ENCODE measurements at regions not wholly inside any gene's neighbourhood (a gene's known extent, or its start where the extent isn't known, plus 50 kb on each side); places are given as distances from the start of the nearest gene placed in this dataset.
"Not testable (repeated sequence)": the region's sequence is repeated elsewhere in the genome, so short reads cannot be mapped to it uniquely, and the experiment has no call there.

- DNase-seq = not testable (repeated sequence)
Observed at GRCh38 chr6:71360556-71361335, 72.1 kb downstream of the OGFRL1 start.

DNA sequence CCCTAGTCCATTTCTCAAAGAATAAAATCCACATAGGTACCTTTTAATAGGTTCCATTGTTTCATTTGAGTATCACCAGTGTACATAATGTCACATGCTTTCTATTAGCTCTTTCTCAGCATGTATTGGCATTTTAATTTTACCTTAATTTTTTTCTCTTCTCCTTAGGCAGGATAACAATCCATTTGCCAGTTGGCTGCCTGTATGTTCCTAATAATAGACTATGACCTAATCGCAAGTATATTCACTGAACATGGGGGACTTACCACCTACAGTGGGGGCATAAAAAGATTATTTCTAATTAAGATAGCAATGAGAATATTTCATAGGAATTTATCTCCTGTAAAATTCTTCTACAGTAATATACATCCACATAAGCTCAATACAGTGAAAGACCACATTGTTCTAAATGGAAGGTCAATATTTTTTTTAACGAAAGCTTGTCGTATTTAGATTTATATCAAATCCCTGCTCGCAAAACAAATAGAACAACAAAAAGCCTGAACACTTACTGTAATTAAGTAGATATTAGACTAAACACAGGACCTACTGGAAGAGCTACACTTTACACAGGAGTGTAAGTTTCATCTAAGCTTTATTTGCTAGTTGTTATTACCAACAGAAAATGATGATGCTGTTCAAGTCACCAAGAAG, 76.4 kb downstream of the OGFRL1 start:
- DNase-seq = no peak

DNA sequence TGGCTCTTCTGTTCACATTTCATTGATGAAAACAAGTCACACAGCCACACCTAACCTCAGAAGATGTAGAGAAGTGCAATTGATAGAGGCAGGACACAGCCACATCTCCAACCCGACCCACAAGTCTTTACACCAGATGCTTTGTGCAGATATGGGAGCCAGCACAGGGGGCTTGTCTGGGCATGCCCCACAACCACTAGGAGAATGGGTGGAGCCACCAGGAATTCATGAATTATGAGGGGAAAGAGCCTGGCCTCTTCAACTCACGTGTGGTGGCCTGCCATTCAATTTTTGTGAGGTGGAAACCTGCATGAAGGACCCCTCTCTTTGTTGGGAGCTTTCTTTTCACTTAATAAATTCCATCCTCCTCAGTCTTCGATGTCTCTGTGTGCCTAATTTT, 79.1 kb downstream of the OGFRL1 start:
- no peak for DNase-seq

DNA sequence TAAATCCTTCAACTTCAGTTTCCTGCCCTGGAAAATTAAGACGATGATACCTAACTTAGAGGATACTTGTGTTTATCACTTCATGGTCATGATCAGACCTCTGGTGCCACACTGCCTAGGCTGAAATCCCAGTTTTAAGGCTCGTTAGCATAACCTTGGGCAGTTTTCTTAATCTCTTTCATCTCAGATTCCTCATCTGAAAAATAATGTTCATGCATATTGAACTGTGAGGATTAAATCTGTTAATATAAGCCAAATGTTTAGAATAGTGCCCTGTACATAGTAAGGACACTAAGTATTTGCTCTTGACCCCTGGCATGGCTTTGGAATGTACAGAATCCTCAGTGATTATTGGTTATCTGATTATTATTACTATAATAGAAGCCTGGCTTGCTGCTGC, 79.7 kb downstream of the OGFRL1 start:
- DNase-seq = no peak

- DNase-seq = no peak
Observed at GRCh38 chr6:71371559-71371958, 82.9 kb downstream of the OGFRL1 start.

GRCh38 chr6:71373943-71374342, 85.3 kb downstream of the OGFRL1 start:
- no peak for DNase-seq

DNA sequence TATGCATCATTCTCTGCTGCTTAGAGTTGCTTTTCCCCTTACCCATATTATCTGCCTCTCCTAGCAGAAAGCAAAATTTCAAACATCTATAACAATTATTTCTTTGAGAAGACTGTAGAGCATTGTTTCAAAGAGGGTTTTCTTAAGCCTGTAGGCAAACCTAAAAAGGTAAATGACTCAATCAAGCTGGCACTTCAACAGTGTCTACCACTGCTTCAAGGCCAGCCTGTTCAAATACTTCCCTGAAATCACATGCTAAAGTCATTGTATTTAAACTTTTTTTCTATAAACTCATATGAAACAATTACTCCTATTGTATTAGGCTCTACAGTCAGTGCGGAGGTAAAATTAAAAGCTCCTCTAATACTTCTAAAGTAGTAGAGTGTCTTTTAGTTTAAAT, 87.1 kb downstream of the OGFRL1 start:
- DNase-seq = no peak

- DNase-seq = no peak
Observed at GRCh38 chr6:71376830-71377229, 88.2 kb downstream of the OGFRL1 start.

DNA sequence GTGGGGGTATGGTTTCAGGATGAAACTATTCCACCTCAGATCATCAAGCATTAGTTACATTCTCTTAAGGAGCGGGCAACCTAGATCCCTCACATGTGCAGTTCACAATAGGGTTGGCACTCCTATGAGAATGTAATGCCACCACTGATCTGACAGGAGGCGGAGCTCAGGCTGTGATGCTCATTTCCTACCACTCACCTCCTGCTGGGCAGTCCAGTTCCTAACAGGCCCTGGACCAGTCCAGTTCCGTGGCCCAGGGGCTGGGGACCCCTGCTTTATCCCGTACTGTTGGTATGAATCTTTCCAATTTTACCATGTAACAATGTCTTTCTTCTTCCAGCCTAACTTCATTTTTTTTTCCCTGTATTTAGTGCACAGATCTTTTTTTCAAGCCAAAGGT, 94.9 kb downstream of the OGFRL1 start:
- no peak for DNase-seq

DNA sequence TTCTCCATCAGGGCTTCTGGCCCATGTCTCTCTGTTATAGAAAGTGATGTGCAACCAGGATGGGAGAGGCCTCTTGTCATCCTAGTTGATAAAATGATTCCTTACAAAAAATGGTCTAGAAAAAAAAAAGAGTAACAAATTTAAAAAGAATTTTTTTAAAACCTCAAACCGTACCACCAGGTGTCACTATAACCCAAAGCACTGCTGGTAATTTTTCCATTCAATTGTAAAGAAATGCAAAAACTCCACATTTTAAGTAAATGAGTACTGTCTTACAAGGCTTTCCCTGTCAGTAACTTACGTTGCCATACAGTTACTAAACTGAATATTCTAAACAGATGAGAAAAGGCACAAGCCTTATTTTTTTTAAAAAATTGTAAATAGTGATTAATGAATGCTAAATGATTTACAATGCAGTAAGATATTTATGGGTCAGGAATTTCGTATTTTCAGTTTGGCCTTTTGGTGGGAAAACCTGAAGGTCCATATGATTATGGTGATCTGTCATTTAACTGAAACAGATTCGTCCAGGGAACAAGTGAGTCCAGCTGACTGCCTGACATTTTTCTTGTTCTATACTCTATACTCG, 95.4 kb downstream of the OGFRL1 start:
- DNase-seq = no peak

DNA sequence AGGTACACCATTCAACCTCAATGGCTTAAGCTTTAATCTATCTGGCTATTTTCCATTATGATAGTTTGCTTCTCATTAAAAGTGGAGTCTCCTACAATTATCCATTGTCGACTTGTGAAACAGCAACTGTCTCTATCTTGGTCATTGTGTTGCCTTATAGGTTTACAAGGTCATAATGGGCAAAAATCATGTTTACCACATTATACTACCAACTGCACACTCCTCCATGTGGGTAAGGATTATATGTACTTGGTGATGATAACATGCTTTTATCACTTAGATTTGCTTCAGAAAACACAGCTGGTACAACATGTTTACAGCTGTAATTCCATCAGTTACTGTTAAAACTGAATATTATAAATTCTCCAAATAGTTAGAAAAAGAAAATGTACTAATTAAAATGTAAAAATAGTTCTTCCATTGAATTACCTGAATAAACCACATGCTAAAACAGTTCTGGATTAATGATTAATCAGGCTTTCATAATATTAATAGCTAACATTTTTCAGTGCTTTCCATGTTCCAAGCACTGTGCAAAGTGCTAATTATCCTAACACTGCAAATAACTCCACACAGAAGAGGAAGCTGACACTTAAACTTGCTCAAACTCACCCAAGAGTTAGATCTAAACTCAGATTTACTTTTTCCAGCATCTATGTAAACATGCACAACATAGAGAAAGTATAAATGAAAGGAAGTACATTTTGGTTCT, 96.7 kb downstream of the OGFRL1 start:
- DNase-seq = no peak

- no peak for DNase-seq
Observed at GRCh38 chr6:71386215-71386614, 97.6 kb downstream of the OGFRL1 start.

DNA sequence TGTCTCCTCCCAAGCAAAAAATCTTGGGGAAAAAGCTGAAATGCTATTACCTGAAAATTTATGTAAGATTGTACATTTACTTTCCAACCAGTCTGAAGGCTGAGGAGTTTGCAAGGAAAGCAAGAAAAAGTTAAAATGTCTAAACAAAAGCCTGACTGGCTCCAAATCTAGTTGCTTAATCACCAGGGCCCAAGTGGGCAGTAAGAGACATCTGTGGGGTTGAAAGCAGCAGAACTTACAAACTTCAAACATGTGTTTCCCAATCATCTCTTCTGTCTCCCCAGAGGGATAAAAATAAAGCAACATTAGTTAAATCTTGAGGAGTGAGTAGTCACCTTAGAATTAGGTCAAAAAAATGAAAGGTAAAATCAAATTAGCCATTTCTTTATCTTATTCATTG, 98.6 kb downstream of the OGFRL1 start:
- no peak for DNase-seq

- DNase-seq = no peak
Observed at GRCh38 chr6:71388068-71388744, 99.6 kb downstream of the OGFRL1 start.

DNA sequence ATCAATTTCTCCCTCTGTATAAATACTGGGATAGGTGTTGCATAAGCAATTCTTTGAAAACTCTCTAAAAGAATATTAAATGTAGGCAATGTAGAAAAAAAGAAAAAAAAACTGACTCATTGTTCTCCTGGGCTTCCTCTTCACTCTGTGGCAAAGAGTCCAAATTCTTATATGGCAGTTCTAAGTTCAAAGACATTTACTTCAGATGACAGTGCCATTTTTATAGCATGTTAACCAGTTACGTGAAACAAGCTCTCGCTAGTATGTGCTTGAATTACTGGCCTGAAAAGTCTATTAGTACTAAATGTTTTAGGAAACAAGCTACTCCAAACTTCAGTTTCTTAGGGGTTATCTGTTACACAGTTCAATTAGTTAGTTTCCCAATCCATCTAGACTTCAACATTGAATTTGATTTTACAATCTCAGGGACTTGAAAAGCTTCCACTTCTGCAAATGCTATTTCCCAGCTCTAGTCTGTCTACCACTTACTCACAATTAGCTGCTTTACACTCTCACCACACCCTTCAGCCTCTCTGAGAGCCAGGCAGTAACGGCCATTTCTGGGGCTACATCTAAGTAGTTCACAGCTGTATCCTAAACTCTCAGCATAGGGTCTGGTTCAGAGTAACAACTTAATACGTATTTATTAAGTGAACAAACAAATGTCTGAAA, 100.4 kb downstream of the OGFRL1 start:
- no peak for DNase-seq

- no peak for DNase-seq
Observed at GRCh38 chr6:71391126-71391525, 102.5 kb downstream of the OGFRL1 start.

DNA sequence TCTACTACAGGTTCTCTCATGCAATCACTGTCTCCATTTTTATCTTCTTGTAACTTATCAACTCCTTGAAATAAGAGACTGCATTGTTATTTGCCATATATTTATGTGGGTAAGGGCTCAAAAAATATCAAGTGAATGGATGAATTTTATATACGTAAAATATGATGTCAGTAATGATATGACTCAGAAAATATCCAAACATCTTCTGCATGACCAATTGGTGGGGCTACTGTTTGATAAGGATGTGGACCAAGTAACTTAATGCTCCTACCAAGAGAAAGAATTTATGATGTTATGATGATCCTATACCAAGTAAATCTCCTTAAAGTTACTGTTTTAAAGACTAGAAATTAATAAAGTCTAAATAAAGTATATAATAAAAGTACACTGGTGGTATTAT, 103.7 kb downstream of the OGFRL1 start:
- DNase-seq = no peak

- DNase-seq = no peak
Observed at GRCh38 chr6:71393471-71393870, 104.9 kb downstream of the OGFRL1 start.

DNA sequence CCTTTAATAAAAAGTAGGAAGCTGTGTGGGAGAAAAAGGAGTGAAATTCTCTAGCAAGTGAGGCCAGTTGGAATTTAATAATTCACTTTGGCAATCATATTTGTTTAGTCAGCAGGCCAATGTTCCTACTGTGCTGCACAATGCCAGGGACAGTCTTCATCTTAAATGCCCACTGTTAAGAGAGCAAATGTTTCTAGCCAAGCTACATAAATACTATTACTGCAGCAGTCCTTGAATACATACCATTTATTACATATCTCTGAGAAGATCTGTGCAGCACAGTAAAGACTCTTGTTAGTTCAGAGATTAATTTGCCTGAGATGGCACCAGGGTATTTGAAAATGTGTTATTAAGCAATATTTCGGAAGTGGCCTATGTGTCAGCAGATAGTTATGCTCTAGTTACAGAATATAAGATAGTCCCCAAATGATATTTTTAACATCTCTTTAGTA, 105.4 kb downstream of the OGFRL1 start:
- no peak for DNase-seq

DNA sequence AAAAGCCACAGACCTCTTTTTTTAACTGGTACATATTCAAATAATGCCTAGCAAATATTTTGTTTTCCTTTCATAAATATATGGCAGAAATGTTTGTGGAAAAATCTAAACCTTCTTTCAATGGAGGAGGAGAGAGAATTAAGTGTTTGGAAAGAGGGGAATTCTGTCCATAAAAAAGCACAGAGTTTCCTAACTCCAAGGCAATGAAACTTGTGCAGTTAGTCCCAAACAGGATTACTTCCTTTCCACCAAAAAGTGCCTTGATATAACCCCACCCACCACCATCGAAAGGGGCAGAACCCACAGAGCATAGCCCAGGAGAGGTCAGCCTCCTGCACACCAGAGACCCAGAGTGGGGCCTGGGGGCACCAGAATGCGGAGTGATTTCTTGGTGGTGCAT, 106.3 kb downstream of the OGFRL1 start:
- no peak for DNase-seq

DNA sequence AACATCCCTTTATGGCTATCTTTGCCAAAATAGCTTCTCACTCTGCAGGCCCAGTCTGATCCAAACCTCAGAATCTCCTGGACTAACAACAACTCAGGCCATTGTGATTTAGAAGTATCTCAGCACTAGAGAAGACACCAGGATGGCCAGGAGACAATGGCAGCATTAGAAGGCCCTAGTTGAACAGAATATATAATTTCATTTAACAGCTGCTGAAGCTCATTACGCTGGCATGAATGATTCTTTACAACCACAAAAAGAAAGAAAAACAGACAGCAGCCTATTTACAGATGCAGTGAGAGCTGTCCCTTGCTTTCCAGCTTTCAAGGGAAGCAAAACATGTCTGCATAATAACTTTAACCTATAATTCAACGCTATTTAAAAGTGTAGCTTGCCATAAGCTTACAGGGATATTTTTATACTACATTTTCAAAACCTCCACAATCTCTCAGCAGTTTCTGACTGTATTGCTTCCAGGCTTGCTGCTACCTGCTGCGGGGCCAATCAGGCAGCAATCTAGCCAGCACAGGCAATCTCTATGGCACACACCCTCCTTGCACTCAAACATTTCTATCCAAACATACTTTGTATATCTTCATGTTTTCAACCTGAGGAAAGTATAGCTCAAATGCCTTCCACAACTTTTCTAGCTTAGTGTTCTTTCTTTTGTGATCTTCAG, 107.3 kb downstream of the OGFRL1 start:
- no peak for DNase-seq

DNA sequence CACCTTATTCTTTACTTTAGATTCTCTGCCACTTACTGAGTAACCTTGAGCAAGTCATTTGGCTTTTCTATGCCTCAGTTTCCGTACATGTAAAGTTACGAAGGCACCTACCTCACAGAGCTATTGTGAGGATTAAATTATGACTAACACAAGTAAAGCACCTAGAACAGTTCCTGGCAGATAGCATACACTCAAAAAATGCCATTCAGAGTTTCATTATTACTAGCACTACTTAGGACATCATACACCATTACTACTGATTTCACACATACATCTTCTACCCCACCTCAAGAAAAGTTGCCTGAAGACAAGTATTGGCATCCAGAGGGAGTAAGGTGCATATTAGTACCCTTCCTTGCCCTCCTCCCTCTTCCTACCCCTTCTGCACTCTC, 107.8 kb downstream of the OGFRL1 start:
- DNase-seq = no peak

Data from CD4-positive, alpha-beta T cell treated with Interleukin-21 for 1 hour (primary cell).